GM19023 (cell line): ENCODE measurements at regions not wholly inside any gene's neighbourhood (a gene's known extent, or its start where the extent isn't known, plus 50 kb on each side); places are given as distances from the start of the nearest gene placed in this dataset.

Experiments
- ATAC-seq: cut with Tn5 transposase; IDR thresholded peaks from one replicate; pipeline ENCODE4 v1.9.1; 2021; ENCODE audit warnings: mild to moderate bottlenecking, moderate library complexity; ENCODE audit not compliant: unreplicated experiment

DNA sequence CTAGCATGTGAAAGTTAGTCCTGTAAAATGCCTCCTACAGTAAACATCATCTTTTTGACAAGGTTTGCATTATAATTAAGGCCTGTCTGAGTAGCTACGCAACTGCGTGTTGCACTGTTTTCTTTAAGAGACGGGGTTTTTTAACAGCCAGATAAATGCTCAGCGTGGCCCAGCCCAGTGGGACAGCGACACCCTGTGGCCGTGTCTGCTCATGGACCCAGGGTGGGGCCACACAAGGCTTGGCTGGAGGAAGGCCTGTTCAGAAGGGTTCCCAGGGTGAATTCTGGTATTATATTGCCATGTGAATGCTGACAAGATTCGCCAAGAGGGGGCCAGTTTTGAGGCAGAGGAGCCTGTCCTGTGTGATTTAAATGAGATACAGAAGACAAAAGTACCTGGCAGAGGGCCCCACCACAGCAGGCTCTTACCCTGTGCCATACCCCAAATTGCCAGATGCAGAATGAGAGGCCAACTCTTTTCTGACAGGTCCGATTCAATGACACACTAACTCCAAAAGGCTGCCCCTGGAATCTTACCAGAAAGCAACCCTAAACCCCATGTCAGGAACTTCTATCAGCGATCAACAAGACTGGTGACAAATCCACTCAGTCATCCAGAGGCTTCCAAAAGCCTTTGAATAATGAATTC is 65.9 kb upstream of the IRX6 start:
- peak; percentile 63 for ATAC-seq

DNA sequence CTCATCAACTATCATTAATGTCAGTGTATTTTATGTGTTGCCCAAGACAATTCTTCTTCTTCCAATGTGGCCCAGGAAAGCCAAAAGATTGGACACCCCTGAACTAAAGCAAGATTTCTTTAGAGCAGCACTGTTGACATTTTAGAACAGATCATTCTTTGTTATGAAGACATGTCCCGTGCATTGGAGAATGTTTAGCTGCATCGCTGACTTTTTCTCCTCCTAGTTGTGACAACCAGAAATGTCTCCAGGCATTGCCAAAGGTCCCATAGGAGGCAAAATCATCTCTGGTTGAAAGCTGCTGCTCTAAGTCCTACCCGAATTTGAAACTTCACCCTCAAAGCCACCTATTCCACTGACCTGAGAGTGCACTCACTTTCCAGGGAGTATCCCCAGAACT is 62.7 kb upstream of the IRX6 start:
- ATAC-seq: no peak

DNA sequence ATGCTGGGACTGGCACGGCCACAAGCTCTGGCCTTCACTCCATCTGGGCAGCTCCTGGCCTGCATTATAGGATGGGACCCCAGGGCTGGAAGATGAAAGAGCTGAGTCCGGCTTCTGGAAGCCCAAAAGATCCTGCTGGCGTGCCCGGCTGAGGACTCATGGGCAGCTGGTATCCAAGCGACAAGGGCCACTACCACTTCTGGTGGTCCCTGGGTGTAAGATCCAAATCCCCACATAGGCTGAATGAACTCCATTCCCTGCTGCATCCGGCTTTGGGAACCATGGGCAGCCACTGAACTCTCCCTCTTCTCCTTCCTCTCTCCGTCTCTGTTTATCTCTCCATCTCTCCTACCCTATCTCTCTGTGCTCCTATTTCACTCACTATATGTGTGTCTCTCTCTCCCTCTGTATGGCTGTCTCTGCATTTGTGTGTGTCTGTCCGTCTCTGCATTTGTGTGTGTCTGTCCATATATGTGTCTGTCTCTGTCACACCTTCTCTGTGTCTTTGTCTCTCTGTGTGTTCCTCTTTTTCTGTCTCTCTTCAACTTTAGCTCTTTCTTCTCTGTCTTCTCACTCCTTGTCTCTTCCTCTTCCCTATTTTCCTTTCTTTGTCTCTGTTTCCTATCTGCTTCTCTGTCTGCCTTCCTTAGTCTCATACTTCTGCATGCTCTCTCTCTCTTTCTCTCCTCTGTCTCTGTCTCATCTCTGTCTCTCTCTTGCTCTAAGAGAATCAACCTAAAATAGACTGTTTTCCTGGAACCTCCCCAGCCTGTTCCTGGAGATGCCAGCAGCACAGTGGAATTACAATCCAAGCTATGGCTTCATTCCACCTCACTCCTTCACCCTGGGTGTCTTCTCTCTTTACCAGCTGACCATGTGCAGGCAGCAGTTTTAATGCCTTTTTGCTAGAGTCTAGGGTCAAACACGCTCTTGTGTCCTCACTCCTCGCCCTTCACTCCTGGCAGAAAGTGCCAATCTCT is 60.4 kb upstream of the IRX6 start:
- ATAC-seq: no peak

DNA sequence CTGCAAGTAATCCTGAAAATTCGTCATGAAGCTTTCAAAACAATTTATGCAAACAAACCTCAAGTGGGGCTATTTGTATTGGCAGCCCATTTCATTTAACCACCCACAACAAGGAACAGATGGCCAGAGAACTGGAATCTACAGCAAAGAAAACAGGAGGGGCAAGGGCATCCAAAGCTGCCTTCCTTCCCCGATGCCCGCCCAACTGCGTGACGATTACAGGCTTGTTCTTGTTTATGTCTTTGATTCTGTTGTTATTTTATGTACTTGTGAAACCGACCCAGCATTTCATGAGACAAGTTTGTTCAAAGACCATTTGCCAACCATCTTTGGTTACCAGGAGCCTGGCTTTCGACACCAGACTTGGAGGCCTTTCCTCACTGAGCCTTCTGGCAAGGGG is 59.1 kb upstream of the IRX6 start:
- ATAC-seq: no peak

DNA sequence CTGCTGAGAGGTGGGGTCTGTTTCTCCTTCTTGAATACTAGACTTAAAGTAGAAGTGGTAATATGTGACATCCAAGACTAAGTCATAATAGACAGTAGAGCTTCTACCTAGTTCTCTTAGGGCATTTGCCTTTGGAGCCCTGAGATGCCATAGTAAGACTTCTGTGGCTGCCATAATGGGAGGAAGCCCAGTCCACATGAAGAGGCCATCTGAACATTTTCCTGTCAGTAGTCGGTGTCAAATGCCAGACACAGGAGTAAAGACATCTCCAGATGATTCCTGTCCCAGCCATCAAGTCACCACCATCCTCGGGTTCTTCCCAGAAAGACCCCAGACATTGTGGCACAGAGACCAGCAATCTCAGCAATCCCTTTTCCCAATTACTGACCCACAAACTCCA is 58.1 kb upstream of the IRX6 start:
- ATAC-seq: no peak

DNA sequence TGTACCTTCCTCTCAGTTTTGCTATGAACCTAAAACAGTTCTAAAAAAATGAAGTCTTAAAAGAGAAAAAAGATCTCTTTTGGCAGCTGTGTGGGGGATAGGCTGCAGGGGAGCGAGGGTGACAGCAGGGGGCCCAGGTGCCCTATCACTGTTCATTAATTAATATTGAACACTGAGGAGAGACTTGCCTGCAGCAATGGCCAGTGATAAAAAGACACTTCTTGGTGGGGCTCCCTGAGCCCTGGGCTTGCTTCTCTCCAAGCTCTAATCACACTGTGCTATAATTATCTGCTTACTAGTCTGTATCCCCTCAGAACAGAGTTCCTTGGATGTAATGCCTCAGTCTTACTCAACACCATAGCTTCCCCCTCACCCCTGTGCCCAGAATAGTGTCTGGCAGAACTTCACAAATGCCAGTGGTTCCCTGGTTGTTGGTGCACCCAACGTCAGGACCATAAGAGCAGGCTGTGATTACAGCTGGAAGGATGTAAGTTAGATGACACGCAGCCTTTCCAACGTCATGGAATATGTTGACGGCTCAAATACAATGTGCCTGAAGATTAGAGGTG is 52.0 kb upstream of the IRX6 start:
- ATAC-seq: no peak

DNA sequence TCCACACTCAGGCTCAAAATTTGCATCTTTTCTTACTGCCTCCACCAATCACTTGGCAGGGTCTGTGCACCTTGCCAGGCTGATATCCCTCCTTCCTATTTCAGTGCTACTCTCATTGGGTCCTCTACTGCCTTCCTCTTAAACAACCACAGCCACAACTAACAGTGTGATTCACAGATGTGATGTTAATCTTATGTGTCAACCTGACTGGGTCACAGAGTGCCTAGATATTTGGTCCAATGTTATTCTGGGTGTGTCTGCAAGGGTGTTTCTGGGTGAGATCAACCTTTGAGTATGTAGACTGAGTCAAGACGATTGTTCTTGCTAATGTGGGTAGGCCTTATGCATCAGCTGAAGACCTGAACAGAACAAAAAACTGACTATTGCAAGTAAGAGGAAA is 51.3 kb upstream of the IRX6 start:
- no peak for ATAC-seq

DNA sequence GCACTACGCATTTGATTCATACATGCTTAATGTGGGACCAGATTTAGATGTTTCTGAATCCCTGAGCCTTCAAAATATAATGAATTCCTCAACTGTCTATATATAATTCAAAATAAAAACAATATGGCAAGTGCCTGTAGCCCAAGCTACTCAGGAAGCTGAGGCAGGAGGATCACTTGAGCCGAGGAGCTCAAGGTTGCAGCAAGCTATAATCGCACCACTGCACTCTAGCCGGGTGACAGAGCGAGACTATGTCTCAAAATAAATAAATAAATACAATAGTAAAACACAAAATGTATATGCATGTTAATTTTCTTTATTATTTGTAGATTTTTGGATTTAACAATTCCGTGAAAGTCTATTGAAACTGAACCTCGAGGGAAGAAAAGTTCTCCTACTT is 50.6 kb upstream of the IRX6 start:
- ATAC-seq: no peak

DNA sequence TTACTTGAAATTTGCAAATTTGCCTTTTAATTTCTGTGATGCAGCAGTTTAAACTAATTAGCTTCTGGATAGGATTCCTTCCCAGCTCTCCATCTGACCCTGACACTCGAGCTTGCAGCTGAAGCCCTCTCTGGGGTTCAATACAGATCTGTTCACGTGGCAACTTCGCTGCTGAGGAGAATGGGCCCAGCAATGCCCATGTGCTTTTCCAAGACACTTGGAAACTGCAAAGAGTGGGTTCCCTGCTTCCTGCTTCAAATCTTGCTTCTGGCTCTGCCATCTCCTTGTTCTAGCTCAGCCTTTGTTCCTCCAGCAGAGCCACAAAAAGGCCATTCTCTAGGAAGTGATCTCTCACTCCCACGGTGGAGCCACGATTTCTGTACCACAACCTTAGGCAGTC is 50.0 kb upstream of the IRX6 start:
- ATAC-seq: no peak
